Panc1 (cell line): ENCODE measurements at regions not wholly inside any gene's neighbourhood (a gene's known extent, or its start where the extent isn't known, plus 50 kb on each side); places are given as distances from the start of the nearest gene placed in this dataset.
A peak's percentile ranks its signal among the peaks of the same experiment; 100 is the strongest.

Source experiments
- ATAC-seq: fragments of 200-7000 bp; cut with Tn5 transposase; 2 replicates; pipeline ENCODE4 v1.9.1; 2020; ENCODE audit warnings: mild to moderate bottlenecking, moderate library complexity
- BruUV-seq: library from RNA; stranded (reverse); fragments of 400-500 nt; replicated peaks from 2 replicates; lab custom pipeline; 2021; lab: Mats Ljungman, UMichigan
- CTCF ChIA-PET: fragments of 300-600 bp; sonication (Branson Sonifier 250); formaldehyde crosslinking; loops from one replicate; lab custom pipeline; 2022; ENCODE audit warnings: antibody characterized with exemption; lab: Charles Lee
- POLR2A ChIA-PET: fragments of 300-600 bp; sonication (Branson Sonifier 250); formaldehyde crosslinking; loops from one replicate; lab custom pipeline; 2022; ENCODE audit warnings: antibody characterized with exemption; lab: Charles Lee
- DNase-seq: peaks from one replicate; pipeline ENCODE4 v3.0.0-alpha.2; 2010; ENCODE audit warnings: low read depth, low spot score
- H3K27ac ChIP-seq: 2 replicates; pipeline ENCODE4 v1.5.1; 2011; ENCODE audit warnings: mild to moderate bottlenecking, low read length, inconsistent platforms
- H3K27me3 ChIP-seq: fragments of 200-500 bp; sonication (Bioruptor generic); 2 replicates; pipeline ENCODE4 v1.6.0; 2014; ENCODE audit warnings: low read length, inconsistent platforms; ENCODE audit not compliant: control insufficient read depth, insufficient read depth
- H3K36me3 ChIP-seq: fragments of 200-500 bp; sonication (Bioruptor generic); 2 replicates; pipeline ENCODE4 v1.5.1; 2014; ENCODE audit warnings: inconsistent platforms, mild to moderate bottlenecking, low read length, moderate library complexity; ENCODE audit not compliant: control insufficient read depth, insufficient read depth
- H3K4me1 ChIP-seq: 2 replicates; pipeline ENCODE4 v1.5.1; 2011; ENCODE audit warnings: inconsistent platforms, mild to moderate bottlenecking, low read length, moderate library complexity; ENCODE audit not compliant: control insufficient read depth, insufficient read depth
- H3K4me3 ChIP-seq, 2 experiments: 2 replicates each; pipeline ENCODE4 v1.5.1; 2011 to 2012; ENCODE audit warnings: low read depth in 2 of 2, low read length in 2 of 2, mild to moderate bottlenecking in 2 of 2, inconsistent platforms in 1 of 2, moderate library complexity in 1 of 2
- H3K9me3 ChIP-seq: fragments of 200-500 bp; sonication (Bioruptor generic); 2 replicates; pipeline ENCODE4 v1.5.1; 2014; ENCODE audit warnings: low read depth, mild to moderate bottlenecking, inconsistent platforms, low read length, moderate library complexity; ENCODE audit not compliant: control insufficient read depth, insufficient read depth
- POLR2AphosphoS5 ChIP-seq: IDR thresholded peaks from 2 replicates; pipeline ENCODE4 v1.6.1; 2012; ENCODE audit warnings: mild to moderate bottlenecking, low read depth, low read length, moderate library complexity
- SIN3A ChIP-seq: IDR thresholded peaks from 2 replicates; pipeline ENCODE4 v1.6.1; 2012; ENCODE audit warnings: low read depth, mild to moderate bottlenecking, low read length, moderate library complexity, borderline replicate concordance; ENCODE audit not compliant: insufficient read depth
- TCF7L2 ChIP-seq: IDR thresholded peaks from 2 replicates; pipeline ENCODE4 v1.6.1; 2011; ENCODE audit warnings: mild to moderate bottlenecking, low read depth, low read length, inconsistent platforms
- in situ Hi-C: cut with HindIII; loops from 2 replicates; pipeline ENCODE4 v1.10.0; 2016; ENCODE audit warnings: low sequenced_read_pairs, low pct_unique_long_range_greater_than_20kb
- intact Hi-C: fragments of 100-400 bp; cut with micrococcal nuclease; formaldehyde crosslinking; loops from one replicate; pipeline ENCODE4 v1.10.0; 2022; ENCODE audit not compliant: unreplicated experiment
- TF ChIP-seq, protein P1 (sequence below), 2 experiments: IDR thresholded peaks; 2 replicates each; pipeline ENCODE4 v1.6.1; 2011 to 2012; ENCODE audit warnings: low read depth in 2 of 2, control low read depth in 1 of 2, low read length in 1 of 2, mild to moderate bottlenecking in 1 of 2, moderate library complexity in 1 of 2; ENCODE audit not compliant: insufficient read depth in 1 of 2
- TF ChIP-seq, protein P2 (sequence below): fragments of 450-650 bp; IDR thresholded peaks from 2 replicates; pipeline ENCODE4 v1.5.1; 2017; ENCODE audit warnings: mild to moderate bottlenecking

DNA sequence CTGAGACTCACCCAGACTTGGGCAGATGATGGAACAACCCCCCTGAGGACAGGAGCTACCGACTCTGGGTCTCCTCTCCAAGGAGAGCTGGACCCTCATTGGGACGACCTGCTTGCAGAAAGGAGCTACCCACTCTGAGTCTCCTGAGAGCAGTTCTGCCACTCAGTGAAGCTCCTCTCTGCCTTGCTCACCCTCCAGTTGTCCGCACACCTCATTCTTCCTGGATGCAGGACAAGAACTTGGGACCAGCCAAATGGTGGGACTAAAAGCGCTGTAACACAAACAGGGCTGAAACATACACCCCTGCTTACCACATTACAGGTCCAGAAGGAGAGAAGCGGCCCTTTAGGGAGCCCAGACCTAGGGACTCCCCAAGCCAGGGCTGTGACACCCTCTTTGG is 124.9 kb upstream of the CCDC150 start:
- H3K4me1 ChIP-seq = peaks cover 3% of the 10 kb centered on the region; the same call in 1 of the 2 replicates
- TF ChIP-seq, protein P1, sequence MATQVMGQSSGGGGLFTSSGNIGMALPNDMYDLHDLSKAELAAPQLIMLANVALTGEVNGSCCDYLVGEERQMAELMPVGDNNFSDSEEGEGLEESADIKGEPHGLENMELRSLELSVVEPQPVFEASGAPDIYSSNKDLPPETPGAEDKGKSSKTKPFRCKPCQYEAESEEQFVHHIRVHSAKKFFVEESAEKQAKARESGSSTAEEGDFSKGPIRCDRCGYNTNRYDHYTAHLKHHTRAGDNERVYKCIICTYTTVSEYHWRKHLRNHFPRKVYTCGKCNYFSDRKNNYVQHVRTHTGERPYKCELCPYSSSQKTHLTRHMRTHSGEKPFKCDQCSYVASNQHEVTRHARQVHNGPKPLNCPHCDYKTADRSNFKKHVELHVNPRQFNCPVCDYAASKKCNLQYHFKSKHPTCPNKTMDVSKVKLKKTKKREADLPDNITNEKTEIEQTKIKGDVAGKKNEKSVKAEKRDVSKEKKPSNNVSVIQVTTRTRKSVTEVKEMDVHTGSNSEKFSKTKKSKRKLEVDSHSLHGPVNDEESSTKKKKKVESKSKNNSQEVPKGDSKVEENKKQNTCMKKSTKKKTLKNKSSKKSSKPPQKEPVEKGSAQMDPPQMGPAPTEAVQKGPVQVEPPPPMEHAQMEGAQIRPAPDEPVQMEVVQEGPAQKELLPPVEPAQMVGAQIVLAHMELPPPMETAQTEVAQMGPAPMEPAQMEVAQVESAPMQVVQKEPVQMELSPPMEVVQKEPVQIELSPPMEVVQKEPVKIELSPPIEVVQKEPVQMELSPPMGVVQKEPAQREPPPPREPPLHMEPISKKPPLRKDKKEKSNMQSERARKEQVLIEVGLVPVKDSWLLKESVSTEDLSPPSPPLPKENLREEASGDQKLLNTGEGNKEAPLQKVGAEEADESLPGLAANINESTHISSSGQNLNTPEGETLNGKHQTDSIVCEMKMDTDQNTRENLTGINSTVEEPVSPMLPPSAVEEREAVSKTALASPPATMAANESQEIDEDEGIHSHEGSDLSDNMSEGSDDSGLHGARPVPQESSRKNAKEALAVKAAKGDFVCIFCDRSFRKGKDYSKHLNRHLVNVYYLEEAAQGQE (IDR thresholded peaks at IDR 0.05; ENCODE audit: insufficient read depth in 1 of 2, low read depth in 2 of 2, low read length in 1 of 2) = no peak
- TF ChIP-seq, protein P2, sequence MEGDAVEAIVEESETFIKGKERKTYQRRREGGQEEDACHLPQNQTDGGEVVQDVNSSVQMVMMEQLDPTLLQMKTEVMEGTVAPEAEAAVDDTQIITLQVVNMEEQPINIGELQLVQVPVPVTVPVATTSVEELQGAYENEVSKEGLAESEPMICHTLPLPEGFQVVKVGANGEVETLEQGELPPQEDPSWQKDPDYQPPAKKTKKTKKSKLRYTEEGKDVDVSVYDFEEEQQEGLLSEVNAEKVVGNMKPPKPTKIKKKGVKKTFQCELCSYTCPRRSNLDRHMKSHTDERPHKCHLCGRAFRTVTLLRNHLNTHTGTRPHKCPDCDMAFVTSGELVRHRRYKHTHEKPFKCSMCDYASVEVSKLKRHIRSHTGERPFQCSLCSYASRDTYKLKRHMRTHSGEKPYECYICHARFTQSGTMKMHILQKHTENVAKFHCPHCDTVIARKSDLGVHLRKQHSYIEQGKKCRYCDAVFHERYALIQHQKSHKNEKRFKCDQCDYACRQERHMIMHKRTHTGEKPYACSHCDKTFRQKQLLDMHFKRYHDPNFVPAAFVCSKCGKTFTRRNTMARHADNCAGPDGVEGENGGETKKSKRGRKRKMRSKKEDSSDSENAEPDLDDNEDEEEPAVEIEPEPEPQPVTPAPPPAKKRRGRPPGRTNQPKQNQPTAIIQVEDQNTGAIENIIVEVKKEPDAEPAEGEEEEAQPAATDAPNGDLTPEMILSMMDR = no peak
- no peak for TF ChIP-seq SIN3A
- H3K9me3 ChIP-seq = no peaks in the 10 kb centered on the region
- POLR2A ChIA-PET = no interaction called here
- no peaks in the 10 kb centered on the region for H3K27me3 ChIP-seq
- intact Hi-C loops = no loop called here
- CTCF ChIA-PET = interaction anchor here (0.6 kb wide), 1 partner anchor 121 kb away, joined by 4 read pairs; no protein-coding TSS in a partner anchor
- ATAC-seq (no peak), DNase-seq (no peak)
- H3K27ac ChIP-seq = no peak overlapping the region
- H3K4me3 ChIP-seq = no peak overlapping the region
- in situ Hi-C loops = no loop called here
- BruUV-seq = no TSS peak
- H3K36me3 ChIP-seq = no peaks in the 10 kb centered on the region

DNA sequence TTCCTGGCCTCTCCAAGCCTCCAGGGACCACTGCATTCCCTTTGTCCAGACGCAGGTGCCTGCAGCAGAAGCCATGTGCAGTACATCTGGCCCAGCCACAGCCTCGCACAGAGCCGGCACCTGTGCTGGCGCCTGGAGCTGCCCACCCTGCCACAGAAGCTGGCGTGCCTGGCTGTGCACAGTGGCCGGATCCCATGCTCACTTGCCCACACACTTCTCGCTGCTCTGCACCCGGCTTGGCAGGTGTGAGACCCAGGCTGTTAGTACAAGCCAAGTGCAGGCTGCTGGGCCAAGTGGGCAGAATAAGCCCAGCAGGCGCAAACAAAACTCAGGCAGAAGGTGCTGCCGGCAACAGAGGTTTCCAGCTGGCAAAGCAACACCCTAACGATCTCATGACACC is 124.5 kb upstream of the CCDC150 start:
- intact Hi-C loops = no loop called here
- Histone ChIP-seq H3K4me1 (peaks cover 3% of the 10 kb centered on the region; the same call in 1 of the 2 replicates), H3K27me3 (no peaks in the 10 kb centered on the region), H3K9me3 (no peaks in the 10 kb centered on the region), H3K4me3 (no peak overlapping the region), H3K27ac (no peak overlapping the region), H3K36me3 (no peaks in the 10 kb centered on the region)
- BruUV-seq = no TSS peak
- DNase-seq (no peak), ATAC-seq (peak; percentile 41)
- no peak for TF ChIP-seq SIN3A
- no peak for TF ChIP-seq TCF7L2
- TF ChIP-seq, protein P1 (IDR thresholded peaks at IDR 0.05; ENCODE audit: insufficient read depth in 1 of 2, low read depth in 2 of 2, low read length in 1 of 2) = no peak
- TF ChIP-seq, protein P2 = no peak
- TF ChIP-seq POLR2AphosphoS5 = no peak
- POLR2A ChIA-PET = no interaction called here
- in situ Hi-C loops = no loop called here
- CTCF ChIA-PET = interaction anchor here (0.6 kb wide), 1 partner anchor 121 kb away, joined by 4 read pairs; no protein-coding TSS in a partner anchor
